SK-N-SH treated with all-trans-retinoic acid at 6 μM for 48 hours (cell line): ENCODE measurements at regions not wholly inside any gene's neighbourhood (a gene's known extent, or its start where the extent isn't known, plus 50 kb on each side); places are given as distances from the start of the nearest gene placed in this dataset.

Experiments
- ATAC-seq: fragments of 200-7000 bp; cut with Tn5 transposase; 3 replicates; pipeline ENCODE4 v1.9.1; 2020; ENCODE audit warnings: mild to moderate bottlenecking, moderate library complexity
- ARNTL ChIP-seq: fragments of 450-650 bp; formaldehyde crosslinking; IDR thresholded peaks from 2 replicates; pipeline ENCODE4 v1.5.0; 2020; ENCODE audit warnings: low read depth, mild to moderate bottlenecking, moderate library complexity, borderline replicate concordance
- BACH2 ChIP-seq: fragments of 250-450 bp; sonication (Bioruptor Pico); IDR thresholded peaks from 2 replicates; pipeline ENCODE4 v1.9.0; 2021; ENCODE audit warnings: mild to moderate bottlenecking, borderline replicate concordance
- GLIS3 ChIP-seq: fragments of 250-450 bp; sonication (Bioruptor Pico); IDR thresholded peaks from 2 replicates; pipeline ENCODE4 v1.5.0; 2020; ENCODE audit warnings: mild to moderate bottlenecking, moderate library complexity
- PATZ1 ChIP-seq: fragments of 250-450 bp; sonication (Bioruptor Pico); IDR thresholded peaks from 2 replicates; pipeline ENCODE4 v1.8.0; 2020; ENCODE audit warnings: mild to moderate bottlenecking, moderate library complexity, borderline replicate concordance
- POU6F1 ChIP-seq: fragments of 250-450 bp; sonication (Bioruptor Pico); IDR thresholded peaks from 2 replicates; pipeline ENCODE4 v1.8.0; 2021; ENCODE audit warnings: low read depth, mild to moderate bottlenecking, moderate library complexity, borderline replicate concordance
- PPARA ChIP-seq: fragments of 250-450 bp; sonication (Bioruptor Pico); IDR thresholded peaks from 2 replicates; pipeline ENCODE4 v1.5.0; 2020; ENCODE audit warnings: mild to moderate bottlenecking, borderline replicate concordance
- RARB ChIP-seq: fragments of 250-450 bp; sonication (Bioruptor Pico); IDR thresholded peaks from 2 replicates; pipeline ENCODE4 v1.8.0; 2021; ENCODE audit warnings: mild to moderate bottlenecking, moderate library complexity
- SNAI2 ChIP-seq: fragments of 250-450 bp; sonication (Bioruptor Pico); IDR thresholded peaks from 2 replicates; pipeline ENCODE4 v1.5.0; 2020; ENCODE audit warnings: mild to moderate bottlenecking, moderate library complexity
- TCF4 ChIP-seq: fragments of 250-450 bp; sonication (Bioruptor Pico); IDR thresholded peaks from 2 replicates; pipeline ENCODE4 v1.8.0; 2021; ENCODE audit warnings: mild to moderate bottlenecking, moderate library complexity, borderline replicate concordance
- TOX ChIP-seq: fragments of 250-450 bp; sonication (Bioruptor Pico); IDR thresholded peaks from 2 replicates; pipeline ENCODE4 v1.8.0; 2021; ENCODE audit warnings: mild to moderate bottlenecking, moderate library complexity, borderline replicate concordance
- TSHZ2 ChIP-seq: fragments of 250-450 bp; sonication (Bioruptor Pico); IDR thresholded peaks from 2 replicates; pipeline ENCODE4 v1.5.0; 2020; ENCODE audit warnings: mild to moderate bottlenecking, moderate library complexity
- ZC3H10 ChIP-seq: fragments of 250-450 bp; sonication (Bioruptor Pico); IDR thresholded peaks from 2 replicates; pipeline ENCODE4 v1.5.1; 2021; ENCODE audit warnings: mild to moderate bottlenecking, moderate library complexity
- ZFP3 ChIP-seq: fragments of 250-450 bp; sonication (Bioruptor Pico); IDR thresholded peaks from 2 replicates; pipeline ENCODE4 v1.5.0; 2020; ENCODE audit warnings: mild to moderate bottlenecking, moderate library complexity
- ZFP30 ChIP-seq: fragments of 450-650 bp; formaldehyde crosslinking; IDR thresholded peaks from 2 replicates; pipeline ENCODE4 v1.5.0; 2022; ENCODE audit warnings: mild to moderate bottlenecking, moderate library complexity
- ZNF565 ChIP-seq: fragments of 450-650 bp; formaldehyde crosslinking; conservative IDR thresholded peaks from 2 replicates; pipeline ENCODE4 v1.5.0; 2020; ENCODE audit warnings: low read depth, mild to moderate bottlenecking, moderate library complexity
- TF ChIP-seq, protein P1 (sequence below): fragments of 250-450 bp; sonication (Bioruptor Pico); IDR thresholded peaks from 2 replicates; pipeline ENCODE4 v1.5.1; 2021; ENCODE audit warnings: mild to moderate bottlenecking, moderate library complexity
- TF ChIP-seq, protein P2 (sequence below): fragments of 250-450 bp; sonication (Bioruptor Pico); IDR thresholded peaks from 2 replicates; pipeline ENCODE4 v1.5.1; 2020; ENCODE audit warnings: low read depth, mild to moderate bottlenecking, moderate library complexity

- no peak for ATAC-seq
- no peak for TF ChIP-seq ZFP30 (CRISPR knock-in tag)
- TF ChIP-seq ZC3H10, result no peak
- no peak for TF ChIP-seq POU6F1 (CRISPR knock-in tag)
- TF ChIP-seq TOX (CRISPR knock-in tag), result no peak
- no peak for TF ChIP-seq PATZ1
- no peak for TF ChIP-seq ZNF565 (CRISPR knock-in tag)
- no peak for TF ChIP-seq RARB
- TF ChIP-seq PPARA (CRISPR knock-in tag), result no peak
- TF ChIP-seq BACH2 (CRISPR knock-in tag), result no peak
- TF ChIP-seq, protein P1, sequence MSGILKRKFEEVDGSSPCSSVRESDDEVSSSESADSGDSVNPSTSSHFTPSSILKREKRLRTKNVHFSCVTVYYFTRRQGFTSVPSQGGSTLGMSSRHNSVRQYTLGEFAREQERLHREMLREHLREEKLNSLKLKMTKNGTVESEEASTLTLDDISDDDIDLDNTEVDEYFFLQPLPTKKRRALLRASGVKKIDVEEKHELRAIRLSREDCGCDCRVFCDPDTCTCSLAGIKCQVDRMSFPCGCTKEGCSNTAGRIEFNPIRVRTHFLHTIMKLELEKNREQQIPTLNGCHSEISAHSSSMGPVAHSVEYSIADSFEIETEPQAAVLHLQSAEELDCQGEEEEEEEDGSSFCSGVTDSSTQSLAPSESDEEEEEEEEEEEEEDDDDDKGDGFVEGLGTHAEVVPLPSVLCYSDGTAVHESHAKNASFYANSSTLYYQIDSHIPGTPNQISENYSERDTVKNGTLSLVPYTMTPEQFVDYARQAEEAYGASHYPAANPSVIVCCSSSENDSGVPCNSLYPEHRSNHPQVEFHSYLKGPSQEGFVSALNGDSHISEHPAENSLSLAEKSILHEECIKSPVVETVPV (CRISPR knock-in tag), result no peak
- no peak for TF ChIP-seq GLIS3 (CRISPR knock-in tag)
- no peak for TF ChIP-seq TCF4 (CRISPR knock-in tag)
- TF ChIP-seq TSHZ2 (CRISPR knock-in tag), result no peak
Measured at GRCh38 chr1:37250371-37250770, 216.1 kb upstream of the GRIK3 start.

DNA sequence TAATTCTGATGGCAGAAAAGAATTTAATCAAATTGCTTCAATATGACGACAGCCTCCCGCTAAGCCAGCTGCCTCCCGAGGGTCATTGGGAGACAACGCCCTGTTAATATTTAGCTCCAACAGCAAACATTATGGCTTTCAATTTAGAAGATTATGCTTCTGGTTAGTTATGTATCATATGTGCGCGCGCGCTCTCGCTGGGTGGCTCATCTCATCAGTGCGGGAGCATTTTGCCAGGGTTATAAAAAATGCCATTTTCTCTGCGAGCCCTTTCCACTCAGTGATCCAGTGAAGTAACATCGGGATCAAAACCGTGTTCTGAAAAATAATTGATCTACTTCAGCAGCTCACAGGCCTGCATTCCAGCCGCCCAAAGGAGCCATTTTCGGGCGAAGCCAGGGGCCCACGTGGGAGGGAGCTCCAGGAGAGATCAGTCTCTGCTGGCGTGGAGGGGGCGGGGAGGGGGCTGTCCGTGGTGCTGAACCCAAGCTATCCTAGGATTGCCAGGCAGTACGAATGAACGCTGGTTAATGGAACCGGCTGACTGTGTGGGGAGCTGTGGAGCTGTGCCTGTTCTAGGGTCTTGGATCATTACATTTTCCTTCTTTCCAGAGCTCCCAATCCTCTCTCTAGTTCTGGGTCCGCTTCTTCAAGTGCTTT, 219.1 kb upstream of the ZC3H12A start:
- TF ChIP-seq POU6F1 (CRISPR knock-in tag), result no peak
- TF ChIP-seq TSHZ2 (CRISPR knock-in tag), result no peak
- TF ChIP-seq ZFP3 (CRISPR knock-in tag), result no peak
- TF ChIP-seq ZC3H10, result no peak
- TF ChIP-seq ARNTL (CRISPR knock-in tag), result no peak
- TF ChIP-seq, protein P2, sequence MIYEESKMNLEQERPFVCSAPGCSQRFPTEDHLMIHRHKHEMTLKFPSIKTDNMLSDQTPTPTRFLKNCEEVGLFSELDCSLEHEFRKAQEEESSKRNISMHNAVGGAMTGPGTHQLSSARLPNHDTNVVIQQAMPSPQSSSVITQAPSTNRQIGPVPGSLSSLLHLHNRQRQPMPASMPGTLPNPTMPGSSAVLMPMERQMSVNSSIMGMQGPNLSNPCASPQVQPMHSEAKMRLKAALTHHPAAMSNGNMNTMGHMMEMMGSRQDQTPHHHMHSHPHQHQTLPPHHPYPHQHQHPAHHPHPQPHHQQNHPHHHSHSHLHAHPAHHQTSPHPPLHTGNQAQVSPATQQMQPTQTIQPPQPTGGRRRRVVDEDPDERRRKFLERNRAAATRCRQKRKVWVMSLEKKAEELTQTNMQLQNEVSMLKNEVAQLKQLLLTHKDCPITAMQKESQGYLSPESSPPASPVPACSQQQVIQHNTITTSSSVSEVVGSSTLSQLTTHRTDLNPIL (CRISPR knock-in tag), result no peak
- no peak for TF ChIP-seq TCF4 (CRISPR knock-in tag)
- no peak for TF ChIP-seq SNAI2 (CRISPR knock-in tag)
- TF ChIP-seq TOX (CRISPR knock-in tag), result no peak
- no peak for ATAC-seq
